GM12874 (cell line): ENCODE measurements at regions not wholly inside any gene's neighbourhood (a gene's known extent, or its start where the extent isn't known, plus 50 kb on each side); places are given as distances from the start of the nearest gene placed in this dataset.

Experiments
- CTCF ChIP-seq: IDR thresholded peaks from 2 replicates; pipeline ENCODE4 v1.5.1; 2011; ENCODE audit warnings: low read depth, mild to moderate bottlenecking, control low read depth, low read length, moderate library complexity; ENCODE audit not compliant: insufficient read depth

DNA sequence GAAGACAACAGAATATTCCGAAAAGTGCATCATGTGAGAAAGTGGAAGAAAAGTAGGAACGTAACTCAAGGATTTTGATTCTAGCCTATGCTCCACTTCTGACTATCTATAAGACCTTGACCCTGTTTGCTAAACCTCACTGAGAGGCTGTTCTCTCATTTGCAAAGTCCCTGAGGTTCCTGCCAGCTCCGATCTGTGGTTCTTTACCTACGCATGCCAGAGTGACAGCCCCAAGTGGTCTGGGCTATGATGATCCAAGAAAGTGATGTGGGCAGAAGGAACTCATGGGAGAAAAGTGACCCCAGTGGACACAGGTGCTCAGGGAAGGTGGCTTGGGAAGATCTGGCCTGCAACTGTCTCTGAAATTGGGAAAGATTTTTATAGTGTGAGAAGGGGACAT lies 301.1 kb upstream of the CDH11 start:
- no peak for TF ChIP-seq CTCF

- TF ChIP-seq CTCF: no peak
These were observed 299.7 kb upstream of the CDH11 start for GRCh38 chr16:65421596-65421995.

DNA sequence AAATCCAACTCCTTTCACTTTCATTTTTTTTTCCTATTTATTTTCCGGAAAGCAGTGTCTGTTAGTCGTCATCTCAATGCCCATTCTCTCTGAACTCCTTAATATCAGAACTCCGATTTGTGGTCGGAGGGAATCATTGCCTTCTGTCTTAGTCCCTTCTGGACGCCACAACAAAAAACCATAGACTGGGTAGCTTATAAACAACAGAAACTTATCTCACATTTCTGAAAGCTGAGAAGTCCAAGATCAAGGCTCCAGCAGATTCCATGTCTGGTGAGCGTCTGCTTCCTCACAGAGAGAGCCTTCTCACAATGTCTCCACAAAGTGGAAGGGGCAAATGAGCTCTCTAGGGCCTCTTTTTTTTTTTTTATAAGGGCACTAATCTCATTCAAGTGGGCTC lies 296.6 kb upstream of the CDH11 start:
- no peak for TF ChIP-seq CTCF

GRCh38 chr16:65415460-65415859 lies 293.6 kb upstream of the CDH11 start:
- no peak for TF ChIP-seq CTCF

DNA sequence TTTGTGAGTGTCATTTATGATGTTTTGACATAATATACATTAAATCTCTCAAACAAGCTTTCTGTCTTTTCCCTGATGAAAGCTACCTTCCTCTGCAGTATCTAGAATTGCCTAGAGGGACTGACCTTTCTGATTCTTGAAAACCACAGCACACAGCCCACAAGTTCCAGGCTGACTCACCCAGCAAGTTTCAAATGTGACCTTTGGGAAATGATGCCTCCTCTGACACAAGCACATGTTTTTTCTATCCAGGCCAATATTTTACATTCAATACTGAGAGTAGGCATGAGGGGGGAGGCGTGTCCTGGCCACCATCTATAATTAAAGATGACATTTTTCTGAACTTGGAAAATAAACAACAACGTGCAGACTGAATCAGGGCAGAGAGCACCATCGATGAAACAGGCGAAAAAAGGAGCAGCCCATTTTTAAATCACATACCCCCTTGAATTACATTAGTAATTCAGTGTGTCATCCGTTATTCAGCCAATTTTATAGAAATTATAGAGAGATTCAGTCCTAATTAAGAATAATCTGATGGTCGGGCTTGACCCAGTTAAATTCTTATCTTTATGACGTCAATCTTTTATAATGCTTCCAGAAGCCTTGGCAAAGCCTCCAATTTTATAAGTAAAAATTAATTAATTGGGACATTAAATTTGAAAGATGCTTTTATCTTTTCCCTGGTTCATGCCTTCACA lies 292.6 kb upstream of the CDH11 start:
- TF ChIP-seq CTCF: no peak

DNA sequence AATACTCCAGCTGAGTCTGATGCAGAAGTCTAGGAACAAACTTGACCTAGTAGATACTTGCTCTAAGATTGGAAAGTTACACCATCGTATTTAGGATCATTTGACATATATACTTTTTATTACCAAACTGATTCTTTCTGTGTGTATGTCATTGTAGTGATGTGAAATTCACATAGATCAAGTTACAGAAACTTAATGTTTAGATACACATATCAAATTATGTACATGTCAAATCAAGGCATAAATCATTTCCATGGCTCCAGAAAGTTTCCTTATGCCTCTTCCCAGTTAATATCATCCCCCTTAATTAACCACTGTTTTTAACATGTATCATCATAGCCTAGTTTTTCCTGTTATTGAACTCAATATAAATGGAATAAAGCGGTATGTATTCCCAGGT lies 292.0 kb upstream of the CDH11 start:
- TF ChIP-seq CTCF: no peak

DNA sequence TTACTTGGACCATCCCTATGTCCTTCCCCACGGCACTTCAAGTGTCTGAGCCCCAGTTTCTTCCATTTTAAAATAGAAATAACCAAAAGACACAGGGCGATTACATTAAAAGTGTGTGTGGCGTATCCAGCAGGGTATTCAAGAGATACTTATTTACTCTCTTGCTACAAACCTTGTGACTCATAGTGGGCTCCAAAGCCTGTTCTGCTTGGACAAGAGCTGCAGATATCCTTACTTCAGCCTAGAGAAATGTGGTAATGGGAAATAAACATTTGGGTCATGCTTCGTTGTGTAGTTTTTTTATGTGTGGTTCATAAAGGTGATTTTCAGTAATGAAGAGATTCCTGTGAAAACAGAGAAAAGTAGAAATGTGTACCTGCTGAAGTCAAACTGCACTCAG lies 288.9 kb upstream of the CDH11 start:
- no peak for TF ChIP-seq CTCF
